B cell (primary cell): ENCODE measurements at regions not wholly inside any gene's neighbourhood (a gene's known extent, or its start where the extent isn't known, plus 50 kb on each side); places are given as distances from the start of the nearest gene placed in this dataset.

ENCODE experiments used
- ATAC-seq: fragments of 200-7000 bp; cut with Tn5 transposase; one replicate; pipeline ENCODE4 v1.10.0; 2021; ENCODE audit warnings: low read depth, mild to moderate bottlenecking, moderate number of reproducible peaks, moderate library complexity
- CTCF ChIA-PET: fragments of 350-600 bp; sonication (Branson Sonifier 250); formaldehyde crosslinking; loops from one replicate; lab custom pipeline; 2021; ENCODE audit warnings: antibody characterized with exemption, inconsistent platforms; lab: Charles Lee
- POLR2A ChIA-PET: fragments of 350-600 bp; sonication (Branson Sonifier 250); formaldehyde crosslinking; loops from one replicate; lab custom pipeline; 2021; ENCODE audit warnings: antibody characterized with exemption; lab: Charles Lee
- DNase-seq: peaks from one replicate; pipeline ENCODE4 v3.0.0; 2013
- H2AFZ ChIP-seq: 2 replicates; pipeline ENCODE4 v1.6.1; 2012; ENCODE audit warnings: mild to moderate bottlenecking, low read depth, low read length; ENCODE audit not compliant: insufficient read depth, poor library complexity, severe bottlenecking
- H3K27ac ChIP-seq, 2 donors: 1 replicate in 1 of 2; 2 replicates in 1 of 2; pipeline ENCODE4 v1.5.1; 2012 to 2013; ENCODE audit warnings: low read length in 2 of 2, mild to moderate bottlenecking in 2 of 2, moderate library complexity in 1 of 2
- H3K27me3 ChIP-seq, 4 experiments: fragments of 200-600 bp in 1 of 4; sonication (generic) in 1 of 4; replicated peaks in 1 of 4; 1 replicate in 2 of 4; 2 replicates in 2 of 4; pipeline versions ENCODE4 v1.6.1 to v1.7.0; 2013 to 2016; ENCODE audit warnings: low read length in 3 of 4, mild to moderate bottlenecking in 2 of 4, mixed read lengths in 1 of 4, moderate library complexity in 1 of 4; ENCODE audit not compliant: insufficient read depth in 4 of 4, control insufficient read depth in 3 of 4; ENCODE audit errors: control extremely low read depth in 1 of 4
- H3K36me3 ChIP-seq, 2 experiments: replicated peaks in 1 of 2; 1 replicate in 1 of 2; 2 replicates in 1 of 2; pipeline versions ENCODE4 v1.6.1 to v1.7.1; 2013; ENCODE audit warnings: low read length in 1 of 2; ENCODE audit not compliant: insufficient read depth in 2 of 2, control insufficient read depth in 1 of 2; ENCODE audit errors: control extremely low read depth in 1 of 2, extremely low read depth in 1 of 2
- H3K4me1 ChIP-seq, 2 donors: fragments of 200-600 bp in 1 of 2; sonication (generic) in 1 of 2; 1 replicate in 1 of 2; 2 replicates in 1 of 2; pipeline versions ENCODE4 v1.5.1 to v1.6.1; 2013 to 2017; ENCODE audit warnings: low read length in 2 of 2; ENCODE audit not compliant: control insufficient read depth in 2 of 2, insufficient read depth in 2 of 2
- H3K4me2 ChIP-seq: replicated peaks from 2 replicates; pipeline ENCODE3; 2012; ENCODE audit warnings: mild to moderate bottlenecking, low read depth, low read length; ENCODE audit not compliant: poor library complexity, severe bottlenecking
- H3K4me3 ChIP-seq, 5 experiments: fragments of 200-600 bp in 1 of 5; sonication (generic) in 1 of 5; 1 replicate in 3 of 5; 2 replicates in 2 of 5; pipeline versions ENCODE4 v1.5.1 to v1.7.0; 2011 to 2016; ENCODE audit warnings: low read length in 4 of 5, mild to moderate bottlenecking in 4 of 5, low read depth in 2 of 5, control low read depth in 1 of 5, moderate library complexity in 1 of 5; ENCODE audit not compliant: insufficient read depth in 1 of 5; ENCODE audit errors: control extremely low read depth in 1 of 5, extremely low read depth in 1 of 5
- H3K79me2 ChIP-seq: fragments of 200-600 bp; sonication (generic); one replicate; pipeline ENCODE4 v1.6.0; 2016; ENCODE audit warnings: low read length; ENCODE audit not compliant: control insufficient read depth, insufficient read depth
- H3K9ac ChIP-seq: fragments of 200-600 bp; sonication (generic); 2 replicates; pipeline ENCODE4 v1.6.1; 2017; ENCODE audit warnings: mild to moderate bottlenecking, low read length, moderate library complexity
- H3K9me3 ChIP-seq, 3 donors: one replicate each; pipeline versions ENCODE4 v1.6.1 to v1.7.1; 2013; ENCODE audit warnings: low read length in 2 of 3; ENCODE audit not compliant: control insufficient read depth in 2 of 3, insufficient read depth in 1 of 3; ENCODE audit errors: control extremely low read depth in 1 of 3
- H4K20me1 ChIP-seq: 2 replicates; pipeline ENCODE4 v1.6.0; 2012; ENCODE audit warnings: mild to moderate bottlenecking, low read length; ENCODE audit not compliant: insufficient read depth, control insufficient read depth, poor library complexity, severe bottlenecking
- H3K27ac Mint-ChIP-seq: one replicate; pipeline ENCODE4 v1.8.0; 2021; ENCODE audit warnings: mixed read lengths
- H3K27me3 Mint-ChIP-seq: one replicate; pipeline ENCODE4 v1.8.0; 2021; ENCODE audit warnings: mixed read lengths
- H3K4me1 Mint-ChIP-seq: one replicate; pipeline ENCODE4 v1.8.0; 2021; ENCODE audit warnings: mixed read lengths
- H3K4me3 Mint-ChIP-seq: one replicate; pipeline ENCODE4 v1.8.0; 2021; ENCODE audit warnings: mixed read lengths
- H3K9me3 Mint-ChIP-seq: one replicate; pipeline ENCODE4 v1.8.0; 2022; ENCODE audit warnings: mixed read lengths; ENCODE audit not compliant: insufficient read depth
- EZH2 ChIP-seq: IDR thresholded peaks from 2 replicates; pipeline ENCODE4 v1.6.1; 2012; ENCODE audit warnings: borderline replicate concordance, low read depth, mild to moderate bottlenecking, moderate library complexity, low read length; ENCODE audit not compliant: insufficient read depth, poor library complexity, severe bottlenecking
- WGBS: methylation state at CpG from one replicate; pipeline ENCODE4 v1.1.5; 2013; ENCODE audit warnings: missing lambda C conversion rate; ENCODE audit not compliant: insufficient coverage; 5-methylcytosine and 5-hydroxymethylcytosine counted together
- intact Hi-C: fragments of 100-400 bp; cut with micrococcal nuclease; formaldehyde crosslinking; loops from one replicate; pipeline ENCODE4 v1.10.0; 2022
- TF ChIP-seq, protein P1 (sequence below): fragments of 200-600 bp; IDR thresholded peaks from one replicate; pipeline ENCODE4 v1.8.0; 2022; ENCODE audit warnings: antibody characterized with exemption, mild to moderate bottlenecking

DNA sequence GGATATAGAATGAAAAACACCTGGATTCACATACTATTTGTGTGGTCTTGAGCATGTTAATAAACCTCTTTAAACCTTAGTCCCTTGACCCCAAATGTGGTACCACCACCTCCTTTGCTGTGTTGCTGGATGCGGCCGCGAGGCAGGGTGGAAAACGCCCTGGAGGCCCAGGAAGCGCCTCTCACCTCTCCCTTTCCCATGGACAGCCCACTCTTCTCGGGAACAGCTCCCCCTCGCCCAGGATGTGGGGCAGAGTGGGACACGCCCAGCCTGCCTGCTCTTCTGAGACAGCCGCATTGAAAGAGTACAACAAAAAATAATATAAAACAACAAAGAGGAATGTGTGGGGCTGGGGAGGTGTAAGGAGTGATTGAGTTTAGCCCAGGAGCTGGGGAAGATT lies 549.0 kb upstream of the ID2 start:
- CTCF ChIA-PET: no interaction called here
- H3K9ac ChIP-seq: no peak overlapping the region
- ATAC-seq (no peak), DNase-seq (no peak)
- TF ChIP-seq, protein P1, sequence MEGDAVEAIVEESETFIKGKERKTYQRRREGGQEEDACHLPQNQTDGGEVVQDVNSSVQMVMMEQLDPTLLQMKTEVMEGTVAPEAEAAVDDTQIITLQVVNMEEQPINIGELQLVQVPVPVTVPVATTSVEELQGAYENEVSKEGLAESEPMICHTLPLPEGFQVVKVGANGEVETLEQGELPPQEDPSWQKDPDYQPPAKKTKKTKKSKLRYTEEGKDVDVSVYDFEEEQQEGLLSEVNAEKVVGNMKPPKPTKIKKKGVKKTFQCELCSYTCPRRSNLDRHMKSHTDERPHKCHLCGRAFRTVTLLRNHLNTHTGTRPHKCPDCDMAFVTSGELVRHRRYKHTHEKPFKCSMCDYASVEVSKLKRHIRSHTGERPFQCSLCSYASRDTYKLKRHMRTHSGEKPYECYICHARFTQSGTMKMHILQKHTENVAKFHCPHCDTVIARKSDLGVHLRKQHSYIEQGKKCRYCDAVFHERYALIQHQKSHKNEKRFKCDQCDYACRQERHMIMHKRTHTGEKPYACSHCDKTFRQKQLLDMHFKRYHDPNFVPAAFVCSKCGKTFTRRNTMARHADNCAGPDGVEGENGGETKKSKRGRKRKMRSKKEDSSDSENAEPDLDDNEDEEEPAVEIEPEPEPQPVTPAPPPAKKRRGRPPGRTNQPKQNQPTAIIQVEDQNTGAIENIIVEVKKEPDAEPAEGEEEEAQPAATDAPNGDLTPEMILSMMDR: no peak
- no peak for TF ChIP-seq EZH2
- H3K27me3 ChIP-seq: peaks cover 0 to 4% (median 0%) of the 10 kb centered on the region in 4 experiments
- no peaks in the 10 kb centered on the region for H3K79me2 ChIP-seq
- POLR2A ChIA-PET: no interaction called here
- WGBS: 97% methylated on average over 5 of the region's 9 CpGs
- Mint-ChIP-seq H3K9me3 (no peaks in the 10 kb centered on the region), H3K4me1 (peaks cover 3% of the 10 kb centered on the region), H3K27ac (no peak overlapping the region), H3K27me3 (peaks cover 18% of the 10 kb centered on the region), H3K4me3 (no peak overlapping the region)
- peaks cover 0 to 5% of the 10 kb centered on the region in 2 donors for H3K4me1 ChIP-seq
- peaks cover 0 to 18% (median 0%) of the 10 kb centered on the region in 3 donors for H3K9me3 ChIP-seq
- intact Hi-C loops: no loop called here
- no peaks in the 10 kb centered on the region for H3K36me3 ChIP-seq
- no peak overlapping the region for H3K4me3 ChIP-seq
- no peaks in the 10 kb centered on the region for H4K20me1 ChIP-seq
- H3K27ac ChIP-seq: no peak overlapping the region
- no peak overlapping the region for H2AFZ ChIP-seq
- H3K4me2 ChIP-seq: no peak overlapping the region

DNA sequence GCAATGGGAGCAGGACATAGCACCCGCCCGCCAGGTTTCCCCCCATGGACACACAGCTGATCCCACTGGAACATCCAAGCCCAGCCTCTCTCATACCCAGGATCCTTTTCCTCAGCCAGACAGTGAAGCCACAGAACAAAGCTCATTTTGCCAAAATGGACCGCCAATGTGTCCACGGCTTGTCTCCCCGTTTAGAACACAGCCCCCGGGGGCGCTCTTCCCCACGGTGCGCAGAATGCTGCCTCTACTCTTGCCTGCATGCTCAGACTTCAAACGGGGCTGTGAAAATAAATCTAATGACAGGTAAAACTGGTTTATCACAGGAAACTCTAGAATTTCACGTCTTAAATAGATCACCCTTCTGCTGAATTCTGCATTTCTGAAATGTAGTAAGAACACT lies 548.5 kb upstream of the ID2 start:
- no peak overlapping the region for H3K4me3 Mint-ChIP-seq
- H3K4me3 ChIP-seq: no peak overlapping the region
- peaks cover 3% of the 10 kb centered on the region for H3K4me1 Mint-ChIP-seq
- H3K9me3 Mint-ChIP-seq: no peaks in the 10 kb centered on the region
- WGBS: 92% methylated on average over 8 of the region's 11 CpGs
- POLR2A ChIA-PET: no interaction called here
- H3K9ac ChIP-seq: no peak overlapping the region
- peaks cover 0 to 18% (median 0%) of the 10 kb centered on the region in 3 donors for H3K9me3 ChIP-seq
- peaks cover 0 to 4% (median 0%) of the 10 kb centered on the region in 4 experiments for H3K27me3 ChIP-seq
- no peaks in the 10 kb centered on the region for H4K20me1 ChIP-seq
- no peak overlapping the region for H2AFZ ChIP-seq
- CTCF ChIA-PET: no interaction called here
- peaks cover 0 to 5% of the 10 kb centered on the region in 2 donors for H3K4me1 ChIP-seq
- no peak overlapping the region for H3K27ac ChIP-seq
- H3K79me2 ChIP-seq: no peaks in the 10 kb centered on the region
- H3K36me3 ChIP-seq: no peaks in the 10 kb centered on the region
- peaks cover 18% of the 10 kb centered on the region for H3K27me3 Mint-ChIP-seq
- no peak overlapping the region for H3K27ac Mint-ChIP-seq
- ATAC-seq (no peak), DNase-seq (no peak)
- intact Hi-C loops: no loop called here
- no peak overlapping the region for H3K4me2 ChIP-seq
- no peak for TF ChIP-seq EZH2
- TF ChIP-seq, protein P1: no peak
